Peyer's patch (tissue), 4 donors: ENCODE measurements at regions not wholly inside any gene's neighbourhood (a gene's known extent, or its start where the extent isn't known, plus 50 kb on each side); places are given as distances from the start of the nearest gene placed in this dataset.

ENCODE experiments used
- POLR2A ChIP-seq, 2 donors: fragments of 450-650 bp; IDR thresholded peaks; one replicate each; pipeline ENCODE4 v1.5.1; 2017; ENCODE audit warnings: antibody characterized with exemption in 2 of 2, mild to moderate bottlenecking in 2 of 2, moderate library complexity in 2 of 2
- TF ChIP-seq, protein P1 (sequence below), 6 experiments: fragments of 450-650 bp in 4 of 6; fragments of 200-600 bp in 2 of 6; sonication (generic) in 1 of 6; IDR thresholded peaks; one replicate each; pipeline ENCODE4 v1.5.1; 2017 to 2019; ENCODE audit warnings: antibody characterized with exemption in 6 of 6, mild to moderate bottlenecking in 3 of 6, moderate library complexity in 1 of 6

DNA sequence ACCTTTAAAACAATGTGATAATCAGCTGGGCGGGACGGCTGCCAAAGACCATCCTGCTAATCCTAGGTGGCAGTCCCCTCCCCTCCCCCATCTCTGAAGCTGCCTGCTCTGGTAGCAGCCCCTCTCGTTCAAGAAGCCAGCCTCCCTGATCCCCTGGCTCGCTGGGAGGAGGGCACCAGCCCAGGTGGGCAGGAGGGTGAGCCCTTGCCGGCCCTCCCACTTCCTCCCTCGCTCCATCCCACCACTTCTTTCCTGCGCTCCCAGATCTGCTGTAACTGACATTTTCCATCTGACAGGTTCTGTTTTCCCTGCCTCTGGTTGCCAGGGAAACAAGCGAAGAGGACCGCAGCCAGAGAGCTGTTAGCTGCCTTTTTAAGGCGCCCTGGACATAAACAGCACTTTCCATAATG is 155.7 kb upstream of the TNRC6C start:
- TF ChIP-seq, protein P1, sequence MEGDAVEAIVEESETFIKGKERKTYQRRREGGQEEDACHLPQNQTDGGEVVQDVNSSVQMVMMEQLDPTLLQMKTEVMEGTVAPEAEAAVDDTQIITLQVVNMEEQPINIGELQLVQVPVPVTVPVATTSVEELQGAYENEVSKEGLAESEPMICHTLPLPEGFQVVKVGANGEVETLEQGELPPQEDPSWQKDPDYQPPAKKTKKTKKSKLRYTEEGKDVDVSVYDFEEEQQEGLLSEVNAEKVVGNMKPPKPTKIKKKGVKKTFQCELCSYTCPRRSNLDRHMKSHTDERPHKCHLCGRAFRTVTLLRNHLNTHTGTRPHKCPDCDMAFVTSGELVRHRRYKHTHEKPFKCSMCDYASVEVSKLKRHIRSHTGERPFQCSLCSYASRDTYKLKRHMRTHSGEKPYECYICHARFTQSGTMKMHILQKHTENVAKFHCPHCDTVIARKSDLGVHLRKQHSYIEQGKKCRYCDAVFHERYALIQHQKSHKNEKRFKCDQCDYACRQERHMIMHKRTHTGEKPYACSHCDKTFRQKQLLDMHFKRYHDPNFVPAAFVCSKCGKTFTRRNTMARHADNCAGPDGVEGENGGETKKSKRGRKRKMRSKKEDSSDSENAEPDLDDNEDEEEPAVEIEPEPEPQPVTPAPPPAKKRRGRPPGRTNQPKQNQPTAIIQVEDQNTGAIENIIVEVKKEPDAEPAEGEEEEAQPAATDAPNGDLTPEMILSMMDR (IDR thresholded peaks at IDR 0.05): no peak
- no peak for TF ChIP-seq POLR2A (IDR thresholded peaks at IDR 0.05)
